HG02759 (cell line): ENCODE measurements at regions not wholly inside any gene's neighbourhood (a gene's known extent, or its start where the extent isn't known, plus 50 kb on each side); places are given as distances from the start of the nearest gene placed in this dataset.

ENCODE experiments used
- ATAC-seq: cut with Tn5 transposase; IDR thresholded peaks from one replicate; pipeline ENCODE4 v1.9.1; 2021; ENCODE audit warnings: mild to moderate bottlenecking, moderate library complexity; ENCODE audit not compliant: unreplicated experiment

- no peak for ATAC-seq
Measured at GRCh38 chr3:34277110-34277509, 478.7 kb downstream of the PDCD6IP start.

GRCh38 chr3:34279901-34280300 lies 481.5 kb downstream of the PDCD6IP start:
- no peak for ATAC-seq

GRCh38 chr3:34283751-34284150 lies 485.3 kb downstream of the PDCD6IP start:
- ATAC-seq, result no peak

GRCh38 chr3:34284959-34285826 lies 486.8 kb downstream of the PDCD6IP start:
- no peak for ATAC-seq

GRCh38 chr3:34285827-34286188 lies 487.4 kb downstream of the PDCD6IP start:
- no peak for ATAC-seq

GRCh38 chr3:34292605-34293300 lies 494.3 kb downstream of the PDCD6IP start:
- ATAC-seq, result no peak

GRCh38 chr3:34294240-34294639 lies 495.8 kb downstream of the PDCD6IP start:
- no peak for ATAC-seq

- ATAC-seq, result no peak
Measured at GRCh38 chr3:34296796-34297195, 498.4 kb downstream of the PDCD6IP start.

GRCh38 chr3:34298653-34299052 lies 500.2 kb downstream of the PDCD6IP start:
- ATAC-seq, result no peak

GRCh38 chr3:34300621-34301020 lies 502.2 kb downstream of the PDCD6IP start:
- no peak for ATAC-seq

- ATAC-seq, result no peak
Measured at GRCh38 chr3:34301313-34301712, 502.9 kb downstream of the PDCD6IP start.

GRCh38 chr3:34305266-34305665 lies 506.8 kb downstream of the PDCD6IP start:
- no peak for ATAC-seq

- ATAC-seq, result no peak
Measured at GRCh38 chr3:34312684-34313083, 514.3 kb downstream of the PDCD6IP start.

- ATAC-seq, result no peak
Measured at GRCh38 chr3:34319881-34320280, 521.5 kb downstream of the PDCD6IP start.

GRCh38 chr3:34323517-34323916 lies 525.1 kb downstream of the PDCD6IP start:
- peak; percentile 86 for ATAC-seq

- no peak for ATAC-seq
Measured at GRCh38 chr3:34346656-34347055, 548.2 kb downstream of the PDCD6IP start.

GRCh38 chr3:34351882-34352777 lies 553.7 kb downstream of the PDCD6IP start:
- no peak for ATAC-seq

- ATAC-seq, result no peak
Measured at GRCh38 chr3:34352778-34353331, 554.4 kb downstream of the PDCD6IP start.

GRCh38 chr3:34357461-34357860 lies 559.0 kb downstream of the PDCD6IP start:
- no peak for ATAC-seq

GRCh38 chr3:34359064-34359463 lies 560.6 kb downstream of the PDCD6IP start:
- ATAC-seq, result no peak

- no peak for ATAC-seq
Measured at GRCh38 chr3:34360713-34361112, 562.3 kb downstream of the PDCD6IP start.
